ENCODE measurements at regions not wholly inside any gene's neighbourhood (a gene's known extent, or its start where the extent isn't known, plus 50 kb on each side); places are given as distances from the start of the nearest gene placed in this dataset.

GRCh38 chr5:38023371-38023770 lies 183.5 kb upstream of the GDNF start:
- TF ChIP-seq CTCF (IDR thresholded peaks at IDR 0.05; ENCODE audit: extremely low read depth, insufficient read depth, missing control alignments) = no peak
- DNase-seq (ENCODE audit: low spot score) = no peak
- in situ Hi-C loops (cut with MboI; ENCODE audit: low pct_unique_long_range_greater_than_20kb, low sequenced_read_pairs, unreplicated experiment) = no loop called here

GRCh38 chr5:38022631-38023030 lies 182.8 kb upstream of the GDNF start:
- in situ Hi-C loops (cut with MboI; ENCODE audit: low pct_unique_long_range_greater_than_20kb, low sequenced_read_pairs, unreplicated experiment) = no loop called here
- no peak for DNase-seq (ENCODE audit: low spot score)
- no peak for TF ChIP-seq CTCF (IDR thresholded peaks at IDR 0.05; ENCODE audit: extremely low read depth, insufficient read depth, missing control alignments)

- no peak for DNase-seq (ENCODE audit: low spot score)
- in situ Hi-C loops (cut with MboI; ENCODE audit: low pct_unique_long_range_greater_than_20kb, low sequenced_read_pairs, unreplicated experiment) = no loop called here
- TF ChIP-seq CTCF (IDR thresholded peaks at IDR 0.05; ENCODE audit: extremely low read depth, insufficient read depth, missing control alignments) = no peak
Observed at GRCh38 chr5:38018016-38018415, 178.2 kb upstream of the GDNF start.

GRCh38 chr5:38013107-38013506 lies 173.3 kb upstream of the GDNF start:
- in situ Hi-C loops (cut with MboI; ENCODE audit: low pct_unique_long_range_greater_than_20kb, low sequenced_read_pairs, unreplicated experiment) = no loop called here

GRCh38 chr5:38011668-38012188 lies 171.9 kb upstream of the GDNF start:
- TF ChIP-seq CTCF (IDR thresholded peaks at IDR 0.05; ENCODE audit: extremely low read depth, insufficient read depth, missing control alignments) = no peak
- DNase-seq (ENCODE audit: low spot score) = no peak
- in situ Hi-C loops (cut with MboI; ENCODE audit: low pct_unique_long_range_greater_than_20kb, low sequenced_read_pairs, unreplicated experiment) = no loop called here

More at GRCh38 chr5:38013107-38013506, 173.3 kb upstream of the GDNF start:
- DNase-seq (ENCODE audit: low spot score) = no peak
- TF ChIP-seq CTCF (IDR thresholded peaks at IDR 0.05; ENCODE audit: extremely low read depth, insufficient read depth, missing control alignments) = no peak

- no peak for TF ChIP-seq CTCF (IDR thresholded peaks at IDR 0.05; ENCODE audit: extremely low read depth, insufficient read depth, missing control alignments)
- in situ Hi-C loops (cut with MboI; ENCODE audit: low pct_unique_long_range_greater_than_20kb, low sequenced_read_pairs, unreplicated experiment) = no loop called here
- no peak for DNase-seq (ENCODE audit: low spot score)
Observed at GRCh38 chr5:38009749-38010358, 170.0 kb upstream of the GDNF start.

Measured in GM13977 (cell line).